Spinal cord (tissue), 9 donors: ENCODE measurements at regions not wholly inside any gene's neighbourhood (a gene's known extent, or its start where the extent isn't known, plus 50 kb on each side); places are given as distances from the start of the nearest gene placed in this dataset.

ENCODE experiments used
- DNase-seq, 6 donors: peaks; one replicate each; pipeline versions ENCODE4 v3.0.0 to v3.0.0-alpha.2; 2013 to 2015; ENCODE audit warnings: low spot score in 6 of 6, low read depth in 4 of 6
- H3K27ac ChIP-seq: one replicate; pipeline ENCODE4 v1.5.1; 2013; ENCODE audit warnings: low read depth, low read length, control low read depth
- H3K27me3 ChIP-seq: one replicate; pipeline ENCODE4 v1.6.1; 2013; ENCODE audit warnings: low read length; ENCODE audit not compliant: control insufficient read depth, insufficient read depth
- H3K36me3 ChIP-seq: one replicate; pipeline ENCODE4 v1.6.1; 2013; ENCODE audit warnings: low read length; ENCODE audit not compliant: control insufficient read depth, insufficient read depth
- H3K4me1 ChIP-seq: one replicate; pipeline ENCODE4 v1.6.1; 2013; ENCODE audit warnings: low read length; ENCODE audit not compliant: control insufficient read depth, insufficient read depth
- H3K4me3 ChIP-seq: one replicate; pipeline ENCODE4 v1.5.1; 2013; ENCODE audit warnings: low read depth, low read length, control low read depth
- H3K9me3 ChIP-seq: one replicate; pipeline ENCODE4 v1.6.1; 2013; ENCODE audit warnings: low read length; ENCODE audit not compliant: control insufficient read depth, insufficient read depth
- WGBS: methylation state at CpG from one replicate; pipeline ENCODE4 v1.1.5; 2013; ENCODE audit warnings: missing lambda C conversion rate; ENCODE audit not compliant: insufficient coverage; 5-methylcytosine and 5-hydroxymethylcytosine counted together
- donor health status: healthy.

DNA sequence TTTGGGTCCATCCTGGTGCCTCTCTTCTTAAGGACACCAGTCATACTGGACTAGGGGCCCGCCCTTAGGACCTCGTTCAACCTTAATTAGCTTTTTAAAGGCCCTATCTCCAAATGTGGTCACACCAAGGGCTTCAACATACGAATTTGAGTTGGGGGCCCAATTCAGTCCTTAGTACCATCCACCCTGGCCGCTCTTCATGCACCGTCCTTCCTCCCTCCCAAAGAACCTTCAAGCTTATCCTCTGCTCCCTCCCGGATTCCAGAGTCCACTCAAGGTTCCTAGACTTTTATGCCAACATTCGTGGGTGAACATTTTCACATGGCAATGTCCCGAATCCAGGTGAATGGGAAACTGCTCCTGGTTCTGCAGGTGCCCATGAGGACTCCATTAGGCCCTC lies 201.3 kb upstream of the IGF1R start:
- no peaks in the 10 kb centered on the region for H3K27me3 ChIP-seq
- no peak for DNase-seq
- H3K4me3 ChIP-seq: no peak overlapping the region
- H3K9me3 ChIP-seq: no peaks in the 10 kb centered on the region
- peaks cover 3% of the 10 kb centered on the region for H3K4me1 ChIP-seq
- H3K27ac ChIP-seq: no peak overlapping the region
- WGBS: 79% methylated on average over 8 of the region's 8 CpGs
- no peaks in the 10 kb centered on the region for H3K36me3 ChIP-seq

DNA sequence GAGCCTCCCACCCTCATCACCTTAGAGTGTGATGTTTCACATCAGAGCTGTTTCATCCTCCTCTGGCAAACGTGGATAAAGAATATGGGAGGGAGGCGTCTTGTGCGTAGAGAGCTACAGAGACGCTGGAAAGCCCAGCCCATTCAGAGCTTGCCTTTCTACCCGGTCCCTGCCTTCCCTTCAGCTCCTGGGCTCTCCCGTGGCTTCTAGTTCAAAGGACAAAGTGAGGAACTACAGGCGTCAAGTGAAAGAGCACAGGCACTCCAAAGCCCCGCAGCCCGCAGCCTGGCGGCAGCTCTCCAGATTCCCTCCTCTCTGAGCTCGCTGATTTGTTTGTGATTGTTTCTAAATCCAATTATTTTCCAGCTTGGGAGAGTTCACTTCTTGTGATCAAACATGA lies 197.1 kb upstream of the IGF1R start:
- Histone ChIP-seq H3K4me1 (no peaks in the 10 kb centered on the region), H3K36me3 (no peaks in the 10 kb centered on the region), H3K27ac (no peak overlapping the region), H3K4me3 (no peak overlapping the region), H3K9me3 (no peaks in the 10 kb centered on the region), H3K27me3 (no peaks in the 10 kb centered on the region)
- 68% methylated on average over 10 of the region's 11 CpGs for WGBS
- DNase-seq: no peak

DNA sequence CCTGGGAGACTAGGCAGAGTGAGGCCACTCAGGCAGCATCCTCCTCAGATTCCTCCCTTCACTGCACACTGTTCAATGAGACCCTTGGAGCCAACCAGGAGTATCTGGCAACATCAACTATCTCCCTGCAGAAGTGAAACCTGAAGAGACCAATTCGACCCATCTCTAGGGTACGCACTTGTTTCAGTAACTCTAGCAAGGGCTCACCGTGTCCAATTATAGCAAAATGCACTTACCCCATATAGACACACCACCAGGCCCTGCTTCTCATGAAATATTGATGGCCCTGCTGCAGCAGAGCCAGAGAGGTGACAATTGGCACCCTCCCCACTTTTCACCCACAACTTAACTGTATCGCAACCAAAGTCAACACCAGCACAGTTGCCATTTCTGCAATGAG lies 196.1 kb upstream of the IGF1R start:
- Histone ChIP-seq H3K36me3 (no peaks in the 10 kb centered on the region), H3K4me1 (no peaks in the 10 kb centered on the region), H3K27ac (no peak overlapping the region), H3K27me3 (no peaks in the 10 kb centered on the region), H3K4me3 (no peak overlapping the region), H3K9me3 (no peaks in the 10 kb centered on the region)
- 94% methylated on average over 4 of the region's 4 CpGs for WGBS
- DNase-seq: no peak

DNA sequence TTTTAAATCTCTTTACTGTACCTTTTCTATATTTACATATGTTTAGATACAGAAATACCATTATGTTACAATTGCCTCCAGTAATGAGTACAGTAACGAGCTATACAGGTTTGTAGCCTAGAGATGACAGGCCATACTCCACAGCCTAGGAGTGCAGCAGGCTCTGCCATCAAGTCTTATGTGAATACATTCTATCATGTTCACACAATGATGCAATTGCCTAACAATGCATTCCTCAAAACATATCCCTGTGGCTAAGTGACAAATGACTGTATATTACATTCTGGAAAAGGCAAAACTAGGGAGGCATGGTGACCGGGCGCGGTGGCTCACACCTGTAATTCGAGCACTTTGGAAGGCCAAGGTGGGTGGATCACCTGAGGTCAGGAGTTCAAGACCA lies 192.4 kb upstream of the IGF1R start:
- WGBS: 100% methylated on average over 4 of the region's 5 CpGs
- H3K27ac ChIP-seq: no peak overlapping the region
- no peaks in the 10 kb centered on the region for H3K27me3 ChIP-seq
- no peaks in the 10 kb centered on the region for H3K36me3 ChIP-seq
- no peak for DNase-seq
- H3K4me1 ChIP-seq: no peaks in the 10 kb centered on the region
- peaks cover 1% of the 10 kb centered on the region for H3K9me3 ChIP-seq
- no peak overlapping the region for H3K4me3 ChIP-seq

DNA sequence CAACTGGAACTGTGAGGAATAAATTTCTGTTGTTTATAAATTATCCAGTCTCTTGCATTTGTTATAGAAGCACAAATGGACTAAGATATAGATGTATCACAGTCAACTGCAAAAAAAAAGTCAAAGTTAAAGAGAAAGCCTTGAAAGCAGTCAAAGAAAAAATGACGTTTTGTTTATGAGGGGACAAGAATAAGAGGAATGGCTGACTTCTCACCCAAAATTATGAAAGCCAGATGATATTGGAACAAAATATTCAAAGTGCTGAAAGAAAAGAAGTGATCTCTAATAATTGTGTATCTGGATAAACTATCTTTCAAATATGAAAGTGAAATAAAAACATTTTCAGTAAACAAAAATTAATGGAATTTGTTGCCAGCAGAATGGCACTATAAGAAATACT lies 171.8 kb upstream of the IGF1R start:
- Histone ChIP-seq H3K27me3 (no peaks in the 10 kb centered on the region), H3K4me1 (no peaks in the 10 kb centered on the region), H3K4me3 (no peak overlapping the region), H3K9me3 (peaks cover 11% of the 10 kb centered on the region), H3K27ac (no peak overlapping the region), H3K36me3 (no peaks in the 10 kb centered on the region)
- WGBS: no CpG with 5 or more reads among the region's 1 CpG
- no peak for DNase-seq

DNA sequence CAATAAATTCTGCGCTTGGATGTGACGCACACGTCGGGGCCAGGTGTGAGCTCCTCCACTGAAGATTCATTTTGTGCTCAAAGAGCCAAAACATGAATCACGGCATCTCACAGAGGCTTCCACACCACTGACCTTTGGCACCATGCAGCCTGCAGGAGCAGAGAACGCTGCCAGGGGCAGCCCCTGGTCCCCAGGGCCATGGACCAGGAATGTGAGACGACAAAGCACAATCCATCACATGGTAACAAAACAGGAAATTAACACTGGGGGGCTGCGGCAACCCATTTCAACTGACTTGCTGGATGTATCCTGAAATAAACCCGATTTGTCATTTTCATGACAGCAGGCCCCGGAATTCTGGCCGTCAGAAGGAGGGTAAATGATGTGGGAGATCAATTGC lies 167.5 kb upstream of the IGF1R start:
- no peak overlapping the region for H3K27ac ChIP-seq
- no peak overlapping the region for H3K4me3 ChIP-seq
- peaks cover 12% of the 10 kb centered on the region for H3K9me3 ChIP-seq
- 39% methylated on average over 11 of the region's 11 CpGs for WGBS
- H3K4me1 ChIP-seq: no peaks in the 10 kb centered on the region
- DNase-seq: no peak
- H3K36me3 ChIP-seq: no peaks in the 10 kb centered on the region
- no peaks in the 10 kb centered on the region for H3K27me3 ChIP-seq

DNA sequence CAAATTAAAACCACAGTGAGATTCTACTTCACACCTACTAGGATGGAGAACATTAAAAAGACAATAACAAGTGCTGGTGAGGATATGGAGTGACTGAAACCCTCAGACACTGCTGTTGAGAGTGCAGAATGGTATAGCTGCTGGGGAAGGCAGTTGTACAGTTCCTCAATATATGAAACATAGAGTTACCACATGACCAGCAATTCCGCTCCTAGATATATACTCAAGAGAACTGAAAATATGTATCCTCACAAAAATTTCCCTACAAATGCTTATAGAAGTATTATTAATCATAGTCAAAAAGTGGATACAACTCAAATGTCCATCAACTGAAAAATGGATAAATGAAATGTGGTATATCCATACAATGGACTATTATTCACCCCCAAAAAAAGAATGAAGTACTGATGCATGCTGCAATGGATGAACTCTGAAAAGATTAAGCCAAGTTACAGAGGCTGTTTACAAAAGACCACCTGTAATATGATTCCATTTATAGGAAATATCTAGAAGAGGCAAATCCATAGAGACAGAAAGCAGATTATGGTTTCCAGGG lies 164.7 kb upstream of the IGF1R start:
- Histone ChIP-seq H3K27ac (no peak overlapping the region), H3K9me3 (peaks cover 3% of the 10 kb centered on the region), H3K36me3 (no peaks in the 10 kb centered on the region), H3K4me3 (no peak overlapping the region), H3K4me1 (no peaks in the 10 kb centered on the region), H3K27me3 (no peaks in the 10 kb centered on the region)
- no CpG with 5 or more reads among the region's 1 CpG for WGBS
- no peak for DNase-seq

DNA sequence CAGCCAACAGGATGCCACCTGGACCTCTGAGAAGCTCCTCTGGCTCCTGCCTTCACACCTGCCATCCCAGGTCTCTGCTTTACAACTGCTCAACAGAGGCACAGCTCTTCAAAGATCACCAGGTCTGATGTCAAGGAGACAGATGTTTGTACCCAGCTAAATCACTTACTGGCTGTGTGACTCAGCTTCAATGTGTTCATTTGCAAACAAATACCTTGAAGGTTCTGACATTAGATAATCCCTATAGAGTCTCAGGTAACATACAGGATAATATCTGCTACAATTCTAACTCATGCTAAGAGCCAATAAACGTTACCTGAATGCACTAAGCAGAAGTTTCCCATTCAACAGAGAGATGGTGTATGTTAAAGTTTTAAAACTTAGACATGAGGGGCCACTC lies 163.4 kb upstream of the IGF1R start:
- no peaks in the 10 kb centered on the region for H3K27me3 ChIP-seq

DNA sequence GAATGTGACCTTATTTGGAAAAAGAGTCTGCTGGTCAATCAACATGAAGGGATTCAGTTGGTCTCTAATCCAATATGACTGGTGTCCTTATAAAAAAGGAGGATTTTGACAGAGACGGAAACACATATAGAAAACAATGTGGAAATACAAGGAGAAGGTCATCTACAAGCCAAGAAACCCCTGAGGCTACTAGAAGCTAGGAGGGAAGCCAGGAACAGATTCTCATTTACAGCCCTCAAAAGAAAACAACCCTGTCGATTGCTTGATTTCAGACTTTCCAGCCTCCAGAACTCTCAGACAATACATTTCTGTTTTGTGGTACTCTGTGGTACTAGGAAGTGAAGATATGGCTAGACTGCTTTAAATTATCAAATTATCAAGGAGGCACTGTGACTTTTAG lies 162.9 kb upstream of the IGF1R start:
- 100% methylated on average over 1 of the region's 2 CpGs for WGBS
- H3K27me3 ChIP-seq: no peaks in the 10 kb centered on the region

More for the DNA sequence above, 163.4 kb upstream of the IGF1R start:
- H3K36me3 ChIP-seq: no peaks in the 10 kb centered on the region
- H3K4me1 ChIP-seq: no peaks in the 10 kb centered on the region
- H3K4me3 ChIP-seq: no peak overlapping the region
- no CpG with 5 or more reads among the region's 1 CpG for WGBS
- DNase-seq: no peak
- H3K27ac ChIP-seq: no peak overlapping the region
- H3K9me3 ChIP-seq: peaks cover 3% of the 10 kb centered on the region

DNA sequence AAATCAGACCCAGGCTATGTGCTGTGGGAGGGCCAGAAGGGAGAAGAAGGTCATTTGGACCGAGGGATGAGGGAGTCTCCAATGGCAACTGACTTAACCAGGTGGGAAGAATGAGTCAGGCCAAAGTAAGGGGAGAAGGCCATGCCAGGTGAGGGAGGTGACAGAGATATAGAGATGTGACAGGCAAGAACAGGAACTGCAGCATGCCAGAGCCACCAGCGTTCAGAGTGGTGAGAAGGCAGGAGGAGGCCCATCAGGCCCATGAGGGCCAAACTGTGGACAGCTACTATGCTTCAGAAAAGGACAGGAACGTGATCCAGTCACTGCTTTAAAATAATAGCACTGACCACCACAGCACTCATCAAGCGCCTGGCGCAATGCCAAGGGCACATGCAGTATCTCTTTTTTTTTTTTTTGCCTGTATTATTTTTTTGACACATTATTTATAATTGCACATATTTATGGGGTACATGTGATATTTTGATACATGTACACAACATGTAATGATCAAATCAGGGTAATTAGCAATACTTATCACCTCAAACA lies 154.3 kb upstream of the IGF1R start:
- DNase-seq: no peak
- WGBS: 90% methylated on average over 2 of the region's 5 CpGs
- no peak overlapping the region for H3K27ac ChIP-seq

More for the DNA sequence above, 162.9 kb upstream of the IGF1R start:
- no peak overlapping the region for H3K4me3 ChIP-seq
- H3K9me3 ChIP-seq: peaks cover 3% of the 10 kb centered on the region
- H3K36me3 ChIP-seq: no peaks in the 10 kb centered on the region
- no peaks in the 10 kb centered on the region for H3K4me1 ChIP-seq
- no peak overlapping the region for H3K27ac ChIP-seq
- no peak for DNase-seq

More for the DNA sequence above, 154.3 kb upstream of the IGF1R start:
- H3K9me3 ChIP-seq: no peaks in the 10 kb centered on the region
- no peaks in the 10 kb centered on the region for H3K27me3 ChIP-seq
- no peak overlapping the region for H3K4me3 ChIP-seq
- no peaks in the 10 kb centered on the region for H3K4me1 ChIP-seq
- H3K36me3 ChIP-seq: no peaks in the 10 kb centered on the region
